ENCODE measurements at regions not wholly inside any gene's neighbourhood (a gene's known extent, or its start where the extent isn't known, plus 50 kb on each side); places are given as distances from the start of the nearest gene placed in this dataset.

DNA sequence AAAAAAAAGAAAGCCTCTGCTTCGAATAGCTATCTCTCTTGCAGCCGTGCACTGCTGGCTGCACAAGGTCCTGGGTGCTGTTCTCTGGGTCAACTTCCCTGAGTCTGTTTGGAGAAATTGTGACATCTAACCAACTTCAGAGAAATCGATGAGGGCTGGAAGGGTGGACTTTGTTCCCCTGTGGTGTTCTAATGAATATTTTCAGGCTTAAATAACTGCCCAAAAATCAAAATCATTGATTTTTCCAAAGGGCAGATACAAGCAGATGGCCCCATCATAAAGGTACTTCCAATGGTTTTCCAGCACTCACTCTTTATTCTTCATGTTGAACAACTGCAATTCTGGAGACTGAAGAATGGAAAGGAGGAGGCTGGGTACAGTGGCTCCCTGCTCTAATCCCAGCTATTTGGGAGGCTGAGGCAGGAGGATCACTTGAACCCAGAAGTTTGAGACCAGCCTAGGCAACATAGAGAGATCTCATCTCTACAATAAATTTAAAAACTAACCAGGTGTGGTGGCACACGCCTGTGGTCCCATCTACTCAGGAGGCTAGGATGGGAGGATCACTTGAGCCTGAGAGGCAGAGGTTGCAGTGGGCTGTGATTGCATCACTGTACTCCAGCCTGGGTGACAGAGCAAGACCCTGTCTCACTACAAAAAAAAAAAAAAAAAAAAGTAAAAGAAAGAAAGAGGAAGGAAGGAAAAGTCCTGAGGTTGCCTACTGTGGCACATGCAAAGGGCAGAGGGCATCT, 59.1 kb downstream of the FOXA2 start:
- TF ChIP-seq, protein P1, sequence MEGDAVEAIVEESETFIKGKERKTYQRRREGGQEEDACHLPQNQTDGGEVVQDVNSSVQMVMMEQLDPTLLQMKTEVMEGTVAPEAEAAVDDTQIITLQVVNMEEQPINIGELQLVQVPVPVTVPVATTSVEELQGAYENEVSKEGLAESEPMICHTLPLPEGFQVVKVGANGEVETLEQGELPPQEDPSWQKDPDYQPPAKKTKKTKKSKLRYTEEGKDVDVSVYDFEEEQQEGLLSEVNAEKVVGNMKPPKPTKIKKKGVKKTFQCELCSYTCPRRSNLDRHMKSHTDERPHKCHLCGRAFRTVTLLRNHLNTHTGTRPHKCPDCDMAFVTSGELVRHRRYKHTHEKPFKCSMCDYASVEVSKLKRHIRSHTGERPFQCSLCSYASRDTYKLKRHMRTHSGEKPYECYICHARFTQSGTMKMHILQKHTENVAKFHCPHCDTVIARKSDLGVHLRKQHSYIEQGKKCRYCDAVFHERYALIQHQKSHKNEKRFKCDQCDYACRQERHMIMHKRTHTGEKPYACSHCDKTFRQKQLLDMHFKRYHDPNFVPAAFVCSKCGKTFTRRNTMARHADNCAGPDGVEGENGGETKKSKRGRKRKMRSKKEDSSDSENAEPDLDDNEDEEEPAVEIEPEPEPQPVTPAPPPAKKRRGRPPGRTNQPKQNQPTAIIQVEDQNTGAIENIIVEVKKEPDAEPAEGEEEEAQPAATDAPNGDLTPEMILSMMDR (IDR thresholded peaks at IDR 0.05; ENCODE audit: insufficient read depth, low read length, poor library complexity, severe bottlenecking): no peak
- TF ChIP-seq EZH2phosphoT487 (conservative IDR thresholded peaks at IDR 0.05; ENCODE audit: low read length): no peak
- H2AFZ ChIP-seq (ENCODE audit: low read depth, low read length, severe bottlenecking): no peak overlapping the region
- no peaks in the 10 kb centered on the region for H4K20me1 ChIP-seq (ENCODE audit: low read depth, low read length)
- no peak overlapping the region for H3K4me3 ChIP-seq (ENCODE audit: insufficient read depth, low read length, poor library complexity, severe bottlenecking)
- H3K9me3 ChIP-seq (ENCODE audit: insufficient read depth, low read length): no peaks in the 10 kb centered on the region
- H3F3A ChIP-seq (ENCODE audit: insufficient read depth): no peaks in the 10 kb centered on the region
- H3K4me2 ChIP-seq (ENCODE audit: low read depth, low read length, poor library complexity, severe bottlenecking): no peak overlapping the region
- H3K36me3 ChIP-seq (ENCODE audit: low read length): no peaks in the 10 kb centered on the region
- H3K27me3 ChIP-seq (ENCODE audit: low read length): no peaks in the 10 kb centered on the region
- no peak overlapping the region for H3K27ac ChIP-seq (ENCODE audit: low read depth, low read length)
- no peaks in the 10 kb centered on the region for H3K79me2 ChIP-seq (ENCODE audit: insufficient read depth, low read length)
- no peaks in the 10 kb centered on the region for H3K9me2 ChIP-seq (replicated peaks; ENCODE audit: insufficient read depth, low read length)
- no peak overlapping the region for H3K9ac ChIP-seq (ENCODE audit: low read length)

DNA sequence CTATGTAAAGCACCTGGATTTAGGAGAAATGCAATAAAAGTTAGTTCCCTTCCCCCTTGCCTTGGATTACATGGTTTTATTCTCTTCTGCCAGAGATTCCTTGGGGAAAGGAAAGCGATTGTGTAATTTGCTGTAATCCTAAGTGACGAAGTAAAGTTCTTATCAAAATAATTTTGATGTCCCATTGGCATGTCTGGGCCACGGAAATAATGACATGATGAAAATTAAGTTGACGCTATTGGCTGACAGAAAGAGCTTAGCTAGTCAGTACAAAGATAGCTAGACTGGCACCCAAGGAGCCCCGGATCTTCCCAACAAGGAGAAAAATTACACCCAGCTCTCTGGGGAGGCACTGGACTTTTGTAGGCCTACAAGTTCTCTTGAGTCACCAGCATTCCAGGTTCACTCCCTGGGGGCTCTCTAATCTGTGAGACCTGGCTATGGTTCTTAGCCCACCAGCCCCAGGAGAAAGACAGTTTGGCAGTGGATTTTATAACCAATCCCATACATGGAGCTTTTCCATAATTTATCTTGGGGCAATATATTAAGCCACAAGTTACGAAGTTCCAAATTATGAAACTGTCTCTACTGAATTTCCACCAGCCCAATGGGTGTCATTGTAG, 59.9 kb downstream of the FOXA2 start:
- Histone ChIP-seq H3K9ac (ENCODE audit: low read length) (no peak overlapping the region), H2AFZ (ENCODE audit: low read depth, low read length, severe bottlenecking) (no peak overlapping the region), H3K27ac (ENCODE audit: low read depth, low read length) (no peak overlapping the region), H3K4me2 (ENCODE audit: low read depth, low read length, poor library complexity, severe bottlenecking) (no peak overlapping the region), H3K9me2 (replicated peaks; ENCODE audit: insufficient read depth, low read length) (no peaks in the 10 kb centered on the region), H4K20me1 (ENCODE audit: low read depth, low read length) (no peaks in the 10 kb centered on the region), H3K36me3 (ENCODE audit: low read length) (no peaks in the 10 kb centered on the region), H3F3A (ENCODE audit: insufficient read depth) (no peaks in the 10 kb centered on the region), H3K9me3 (ENCODE audit: insufficient read depth, low read length) (no peaks in the 10 kb centered on the region), H3K27me3 (ENCODE audit: low read length) (no peaks in the 10 kb centered on the region), H3K79me2 (ENCODE audit: insufficient read depth, low read length) (no peaks in the 10 kb centered on the region), H3K4me3 (ENCODE audit: insufficient read depth, low read length, poor library complexity, severe bottlenecking) (no peak overlapping the region)
- no peak for TF ChIP-seq EZH2phosphoT487 (conservative IDR thresholded peaks at IDR 0.05; ENCODE audit: low read length)
- TF ChIP-seq, protein P1 (IDR thresholded peaks at IDR 0.05; ENCODE audit: insufficient read depth, low read length, poor library complexity, severe bottlenecking): no peak

DNA sequence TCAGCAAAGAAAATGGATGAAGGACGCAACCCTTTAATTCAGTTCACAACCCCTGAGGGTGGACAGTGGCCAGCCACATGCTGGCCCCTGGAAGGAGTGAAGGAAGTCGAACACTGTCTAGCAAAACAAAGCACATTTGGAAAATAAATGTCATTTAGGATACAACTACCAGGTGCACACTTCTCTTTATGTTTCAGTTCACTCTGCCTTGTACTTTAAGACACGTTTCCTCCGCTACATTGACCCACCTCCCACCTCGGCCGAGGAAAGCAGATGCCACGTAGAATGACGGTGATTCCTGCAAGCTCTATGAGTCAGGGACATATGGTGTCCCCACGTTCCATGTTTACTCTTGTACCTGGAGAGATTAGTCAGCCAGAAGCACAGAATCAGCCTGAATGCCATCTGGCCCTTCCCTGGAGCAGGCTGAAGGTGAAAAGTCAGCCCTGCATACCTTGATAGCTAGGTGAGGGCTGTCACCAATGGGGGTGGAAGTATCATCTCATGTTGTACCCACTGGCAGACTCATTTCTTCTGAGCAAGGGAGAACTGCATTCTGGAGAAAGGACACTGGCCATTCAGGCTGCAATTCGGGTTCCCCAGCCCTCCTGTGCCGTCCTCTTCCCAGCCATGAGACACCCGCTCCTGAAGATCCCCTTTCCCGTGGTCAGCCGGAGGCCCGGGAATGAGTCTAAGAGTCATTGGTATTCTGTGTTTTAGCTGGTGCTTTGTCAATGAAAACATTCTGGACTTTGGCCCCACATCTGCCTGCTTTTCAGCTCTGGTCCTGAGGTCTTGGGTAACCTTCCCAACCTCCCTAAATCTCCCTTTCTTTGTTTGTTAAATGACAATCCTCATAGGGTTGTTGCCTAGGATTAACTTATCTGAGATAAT, 60.6 kb downstream of the FOXA2 start:
- Histone ChIP-seq H3K36me3 (ENCODE audit: low read length) (no peaks in the 10 kb centered on the region), H2AFZ (ENCODE audit: low read depth, low read length, severe bottlenecking) (no peak overlapping the region), H3K9me3 (ENCODE audit: insufficient read depth, low read length) (no peaks in the 10 kb centered on the region), H3F3A (ENCODE audit: insufficient read depth) (no peaks in the 10 kb centered on the region), H4K20me1 (ENCODE audit: low read depth, low read length) (no peaks in the 10 kb centered on the region), H3K4me3 (ENCODE audit: insufficient read depth, low read length, poor library complexity, severe bottlenecking) (no peak overlapping the region), H3K4me2 (ENCODE audit: low read depth, low read length, poor library complexity, severe bottlenecking) (no peak overlapping the region), H3K27ac (ENCODE audit: low read depth, low read length) (no peak overlapping the region), H3K27me3 (ENCODE audit: low read length) (no peaks in the 10 kb centered on the region), H3K9ac (ENCODE audit: low read length) (no peak overlapping the region), H3K9me2 (replicated peaks; ENCODE audit: insufficient read depth, low read length) (no peaks in the 10 kb centered on the region), H3K79me2 (ENCODE audit: insufficient read depth, low read length) (no peaks in the 10 kb centered on the region)
- TF ChIP-seq, protein P1 (IDR thresholded peaks at IDR 0.05; ENCODE audit: insufficient read depth, low read length, poor library complexity, severe bottlenecking): no peak
- no peak for TF ChIP-seq EZH2phosphoT487 (conservative IDR thresholded peaks at IDR 0.05; ENCODE audit: low read length)
